ENCODE measurements at regions not wholly inside any gene's neighbourhood (a gene's known extent, or its start where the extent isn't known, plus 50 kb on each side); places are given as distances from the start of the nearest gene placed in this dataset.

DNA sequence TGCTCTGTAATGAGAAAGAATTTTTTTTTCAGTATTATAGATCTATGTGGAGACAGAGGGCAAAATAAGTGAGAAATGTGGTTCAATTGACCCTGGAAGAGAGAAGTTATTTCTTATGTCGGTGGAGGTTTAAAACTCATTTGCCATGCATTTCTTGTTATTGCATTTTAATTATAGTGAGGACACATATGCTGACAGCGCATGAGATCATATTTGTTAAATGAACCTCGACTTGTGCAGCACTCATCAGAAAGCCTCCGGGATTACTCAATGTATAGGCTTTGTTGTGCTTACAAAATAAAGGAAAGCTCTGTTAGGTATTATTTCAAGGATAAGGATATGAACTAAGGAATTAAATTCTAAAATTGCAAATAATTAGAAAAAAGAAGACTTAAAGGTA lies 915.1 kb upstream of the MAP3K7 start:
- Mint-ChIP-seq H3K9me3 (ENCODE audit: unreplicated experiment) (no peaks in the 10 kb centered on the region), H3K36me3 (ENCODE audit: insufficient read depth, unreplicated experiment) (no peaks in the 10 kb centered on the region), H3K4me1 (ENCODE audit: low read depth, unreplicated experiment) (peaks cover 7% of the 10 kb centered on the region), H3K27ac (ENCODE audit: unreplicated experiment) (no peak overlapping the region), H3K4me3 (ENCODE audit: unreplicated experiment) (no peak overlapping the region), H3K27me3 (ENCODE audit: insufficient read depth, unreplicated experiment) (no peaks in the 10 kb centered on the region)
- Histone ChIP-seq H3K27me3 (replicated peaks; ENCODE audit: control insufficient read depth, insufficient read depth, low read length) (no peaks in the 10 kb centered on the region), H3K4me3 (ENCODE audit: low read depth, low read length) (no peak overlapping the region), H3K4me1 (no peaks in the 10 kb centered on the region), H3K9me3 (no peaks in the 10 kb centered on the region), H3K36me3 (ENCODE audit: control insufficient read depth, insufficient read depth, low read length) (no peaks in the 10 kb centered on the region)
- no peak for DNase-seq
- no TSS peak for BruUV-seq (replicated peaks)
- no peak for TF ChIP-seq CTCF (IDR thresholded peaks at IDR 0.05; ENCODE audit: insufficient read depth in 1 of 2, low read depth in 1 of 2, low read length in 1 of 2, severe bottlenecking in 1 of 2, unreplicated experiment in 1 of 2)
- intact Hi-C loops (cut with micrococcal nuclease; ENCODE audit: unreplicated experiment), result no loop called here
- POLR2A ChIA-PET, result no interaction called here
- CTCF ChIA-PET, result no interaction called here

- Histone ChIP-seq H3K36me3 (ENCODE audit: control insufficient read depth, insufficient read depth, low read length) (no peaks in the 10 kb centered on the region), H3K4me1 (no peaks in the 10 kb centered on the region), H3K4me3 (ENCODE audit: low read depth, low read length) (no peak overlapping the region), H3K9me3 (no peaks in the 10 kb centered on the region), H3K27me3 (replicated peaks; ENCODE audit: control insufficient read depth, insufficient read depth, low read length) (no peaks in the 10 kb centered on the region)
- no peak overlapping the region for H3K27ac Mint-ChIP-seq (ENCODE audit: unreplicated experiment)
- intact Hi-C loops (cut with micrococcal nuclease; ENCODE audit: unreplicated experiment), result no loop called here
- H3K9me3 Mint-ChIP-seq (ENCODE audit: unreplicated experiment), result no peaks in the 10 kb centered on the region
- H3K4me1 Mint-ChIP-seq (ENCODE audit: low read depth, unreplicated experiment), result no peaks in the 10 kb centered on the region
- DNase-seq, result no peak
- no peaks in the 10 kb centered on the region for H3K36me3 Mint-ChIP-seq (ENCODE audit: insufficient read depth, unreplicated experiment)
- H3K4me3 Mint-ChIP-seq (ENCODE audit: unreplicated experiment), result no peak overlapping the region
- BruUV-seq (replicated peaks), result no TSS peak
- POLR2A ChIA-PET, result no interaction called here
- TF ChIP-seq CTCF (IDR thresholded peaks at IDR 0.05; ENCODE audit: insufficient read depth in 1 of 2, low read depth in 1 of 2, low read length in 1 of 2, severe bottlenecking in 1 of 2, unreplicated experiment in 1 of 2), result no peak
- CTCF ChIA-PET, result interaction anchor here (0.6 kb wide), 1 partner anchor 1832 kb away, joined by 11 read pairs; no protein-coding TSS in a partner anchor
- H3K27me3 Mint-ChIP-seq (ENCODE audit: insufficient read depth, unreplicated experiment), result no peaks in the 10 kb centered on the region
These were observed 913.9 kb upstream of the MAP3K7 start for GRCh38 chr6:91500689-91501303.

- Mint-ChIP-seq H3K4me3 (ENCODE audit: unreplicated experiment) (no peak overlapping the region), H3K27me3 (ENCODE audit: insufficient read depth, unreplicated experiment) (no peaks in the 10 kb centered on the region), H3K4me1 (ENCODE audit: low read depth, unreplicated experiment) (no peaks in the 10 kb centered on the region), H3K27ac (ENCODE audit: unreplicated experiment) (no peak overlapping the region), H3K36me3 (ENCODE audit: insufficient read depth, unreplicated experiment) (no peaks in the 10 kb centered on the region), H3K9me3 (ENCODE audit: unreplicated experiment) (no peaks in the 10 kb centered on the region)
- BruUV-seq (replicated peaks), result no TSS peak
- Histone ChIP-seq H3K4me3 (ENCODE audit: low read depth, low read length) (no peak overlapping the region), H3K4me1 (no peaks in the 10 kb centered on the region), H3K27me3 (replicated peaks; ENCODE audit: control insufficient read depth, insufficient read depth, low read length) (no peaks in the 10 kb centered on the region), H3K36me3 (ENCODE audit: control insufficient read depth, insufficient read depth, low read length) (no peaks in the 10 kb centered on the region), H3K9me3 (no peaks in the 10 kb centered on the region)
- POLR2A ChIA-PET, result no interaction called here
- DNase-seq, result no peak
- TF ChIP-seq CTCF (IDR thresholded peaks at IDR 0.05; ENCODE audit: insufficient read depth in 1 of 2, low read depth in 1 of 2, low read length in 1 of 2, severe bottlenecking in 1 of 2, unreplicated experiment in 1 of 2), result no peak
- intact Hi-C loops (cut with micrococcal nuclease; ENCODE audit: unreplicated experiment), result no loop called here
- CTCF ChIA-PET, result no interaction called here
These were observed 911.7 kb upstream of the MAP3K7 start for GRCh38 chr6:91498576-91498975.

All from Caco-2 (cell line).